Spleen (tissue), 11 donors: ENCODE measurements at regions not wholly inside any gene's neighbourhood (a gene's known extent, or its start where the extent isn't known, plus 50 kb on each side); places are given as distances from the start of the nearest gene placed in this dataset.

Experiments
- DNase-seq: peaks from one replicate; pipeline ENCODE4 v3.0.0-alpha.2; 2020
- H3K27ac ChIP-seq, 8 donors: fragments of 200-600 bp; sonication (generic) in 7 of 8; 1 replicate in 4 of 8; 2 replicates in 4 of 8; pipeline versions ENCODE4 v1.5.0 to v1.8.0; 2016 to 2021; ENCODE audit warnings: inconsistent platforms in 4 of 8, mild to moderate bottlenecking in 4 of 8, moderate library complexity in 1 of 8
- H3K27me3 ChIP-seq, 7 donors: fragments of 200-600 bp; sonication (generic) in 6 of 7; replicated peaks in 1 of 7; 1 replicate in 4 of 7; 2 replicates in 3 of 7; pipeline versions ENCODE4 v1.5.0 to v1.8.0; 2016 to 2021; ENCODE audit warnings: inconsistent platforms in 3 of 7, mild to moderate bottlenecking in 1 of 7
- H3K36me3 ChIP-seq, 6 donors: fragments of 200-600 bp; sonication (generic) in 5 of 6; 1 replicate in 4 of 6; 2 replicates in 2 of 6; pipeline versions ENCODE4 v1.5.0 to v1.8.0; 2016 to 2021; ENCODE audit warnings: inconsistent platforms in 2 of 6
- H3K4me1 ChIP-seq, 6 donors: fragments of 200-600 bp; sonication (generic) in 5 of 6; 1 replicate in 3 of 6; 2 replicates in 3 of 6; pipeline versions ENCODE4 v1.5.0 to v1.8.0; 2016 to 2021; ENCODE audit warnings: inconsistent platforms in 3 of 6
- H3K4me3 ChIP-seq, 8 donors: fragments of 200-600 bp; sonication (generic) in 7 of 8; 1 replicate in 4 of 8; 2 replicates in 4 of 8; pipeline versions ENCODE4 v1.5.0 to v1.8.0; 2016 to 2021; ENCODE audit warnings: inconsistent platforms in 4 of 8, mild to moderate bottlenecking in 4 of 8, moderate library complexity in 2 of 8
- H3K9me3 ChIP-seq, 8 donors: fragments of 200-600 bp; sonication (generic) in 7 of 8; 1 replicate in 4 of 8; 2 replicates in 4 of 8; pipeline versions ENCODE4 v1.5.0 to v1.8.0; 2016 to 2021; ENCODE audit warnings: inconsistent platforms in 4 of 8
- POLR2A ChIP-seq, 3 donors: fragments of 450-650 bp; IDR thresholded peaks; one replicate each; pipeline ENCODE4 v1.5.1; 2017; ENCODE audit warnings: antibody characterized with exemption in 3 of 3, mild to moderate bottlenecking in 1 of 3
- POLR2AphosphoS5 ChIP-seq, 3 donors: sonication (generic); formaldehyde crosslinking; IDR thresholded peaks; one replicate each; pipeline ENCODE4 v1.5.1; 2017; ENCODE audit warnings: antibody characterized with exemption in 3 of 3
- WGBS, 5 donors: extraction: QIAGEN DNeasy Blood & Tissue Kit in 3 of 5; methylation state at CpG; one replicate each; pipeline versions ENCODE4 v1.1.5 to v1.1.7; 2013 to 2018; 5-methylcytosine and 5-hydroxymethylcytosine counted together
- intact Hi-C: fragments of 100-400 bp; cut with DNase I; formaldehyde crosslinking; loops from one replicate; pipeline ENCODE4 v1.15.0; 2023; ENCODE audit warnings: low total_unique reads
- TF ChIP-seq, protein P1 (sequence below), 11 experiments: fragments of 200-600 bp in 7 of 11; fragments of 450-650 bp in 4 of 11; sonication (generic) in 4 of 11; IDR thresholded peaks in 8 of 11; conservative IDR thresholded peaks in 3 of 11; 1 replicate in 7 of 11; 2 replicates in 4 of 11; pipeline versions ENCODE4 v1.4.0 to v1.8.0; 2016 to 2021; ENCODE audit warnings: antibody characterized with exemption in 11 of 11, inconsistent platforms in 4 of 11, mild to moderate bottlenecking in 1 of 11
- donor health status: healthy with polysubstance abuse.
- donor health status: DM: no; HTN: no; CAD: no; lungs with moderate emphysema.
- donor health status: DM: no; HTN: no; CAD: no.
- donor health status: Bipolar disorder and iron deficiency.
- donor health status: healthy.
- donor health status: DM: no; HTN: no; CAD: no.
- donor health status: DM: yes; HTN: yes; CAD: no.

DNA sequence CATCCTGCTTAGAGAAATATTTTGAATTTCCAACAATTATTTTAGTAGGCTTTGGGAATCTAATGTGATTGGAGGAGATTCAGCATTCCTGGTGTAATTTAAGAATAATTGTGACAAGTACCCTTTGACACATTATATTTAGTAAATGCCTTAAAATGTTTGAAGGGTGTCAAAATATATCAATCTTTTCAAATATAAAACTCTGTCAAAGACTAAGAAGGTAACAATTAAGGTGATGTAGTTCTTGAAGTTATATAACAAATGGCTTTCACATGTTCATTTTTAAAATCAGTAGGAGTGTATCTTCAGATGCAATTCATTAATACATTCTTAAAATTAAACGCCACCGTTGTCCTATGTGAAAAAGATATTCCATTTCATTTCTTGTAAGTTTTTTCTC lies 1977.1 kb upstream of the CDH9 start:
- intact Hi-C loops, result no loop called here
- DNase-seq, result no peak
- Histone ChIP-seq H3K27ac (no peak overlapping the region), H3K4me3 (no peak overlapping the region), H3K36me3 (no peaks in the 10 kb centered on the region), H3K4me1 (no peaks in the 10 kb centered on the region), H3K27me3 (no peaks in the 10 kb centered on the region), H3K9me3 (peaks cover 0 to 4% (median 0%) of the 10 kb centered on the region in 8 donors)
- 74 to 91% (median 83%) methylated on average over 2 of the region's 2 CpGs for WGBS, 5 donors
- TF ChIP-seq, protein P1, sequence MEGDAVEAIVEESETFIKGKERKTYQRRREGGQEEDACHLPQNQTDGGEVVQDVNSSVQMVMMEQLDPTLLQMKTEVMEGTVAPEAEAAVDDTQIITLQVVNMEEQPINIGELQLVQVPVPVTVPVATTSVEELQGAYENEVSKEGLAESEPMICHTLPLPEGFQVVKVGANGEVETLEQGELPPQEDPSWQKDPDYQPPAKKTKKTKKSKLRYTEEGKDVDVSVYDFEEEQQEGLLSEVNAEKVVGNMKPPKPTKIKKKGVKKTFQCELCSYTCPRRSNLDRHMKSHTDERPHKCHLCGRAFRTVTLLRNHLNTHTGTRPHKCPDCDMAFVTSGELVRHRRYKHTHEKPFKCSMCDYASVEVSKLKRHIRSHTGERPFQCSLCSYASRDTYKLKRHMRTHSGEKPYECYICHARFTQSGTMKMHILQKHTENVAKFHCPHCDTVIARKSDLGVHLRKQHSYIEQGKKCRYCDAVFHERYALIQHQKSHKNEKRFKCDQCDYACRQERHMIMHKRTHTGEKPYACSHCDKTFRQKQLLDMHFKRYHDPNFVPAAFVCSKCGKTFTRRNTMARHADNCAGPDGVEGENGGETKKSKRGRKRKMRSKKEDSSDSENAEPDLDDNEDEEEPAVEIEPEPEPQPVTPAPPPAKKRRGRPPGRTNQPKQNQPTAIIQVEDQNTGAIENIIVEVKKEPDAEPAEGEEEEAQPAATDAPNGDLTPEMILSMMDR (IDR thresholded peaks at IDR 0.05 in 8 of 11, conservative IDR thresholded peaks at IDR 0.05 in 3 of 11), result no peak
- TF ChIP-seq POLR2AphosphoS5 (IDR thresholded peaks at IDR 0.05) (no peak), POLR2A (IDR thresholded peaks at IDR 0.05) (no peak)

DNA sequence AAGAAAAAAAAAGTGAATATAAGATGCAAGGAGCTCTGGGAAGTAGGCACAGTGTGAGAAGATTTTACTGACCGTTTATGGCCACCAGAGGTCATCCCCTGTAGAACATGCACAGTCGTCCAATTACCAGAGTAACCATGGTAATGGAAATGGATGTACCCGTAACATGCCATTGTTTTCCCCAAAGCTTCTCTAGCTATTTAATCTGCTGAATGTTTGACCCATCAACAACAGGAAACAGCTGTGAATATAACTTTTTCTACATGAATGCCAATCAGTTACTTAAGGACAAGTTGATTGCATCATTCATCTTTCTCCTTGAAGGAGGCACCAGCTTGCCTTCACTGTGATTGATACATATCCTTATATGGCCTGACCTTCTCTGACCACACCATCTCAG lies 1967.0 kb upstream of the CDH9 start:
- 46 to 55% (median 50%) methylated on average over 3 of the region's 3 CpGs for WGBS, 5 donors
- no peaks in the 10 kb centered on the region for H3K27me3 ChIP-seq
- no peaks in the 10 kb centered on the region for H3K4me1 ChIP-seq
- no peak for DNase-seq
- H3K36me3 ChIP-seq, result no peaks in the 10 kb centered on the region
- H3K9me3 ChIP-seq, result peaks cover 0 to 19% (median 8%) of the 10 kb centered on the region in 8 donors
- H3K27ac ChIP-seq, result no peak overlapping the region
- TF ChIP-seq, protein P1 (IDR thresholded peaks at IDR 0.05 in 8 of 11, conservative IDR thresholded peaks at IDR 0.05 in 3 of 11), result no peak
- no peak for TF ChIP-seq POLR2AphosphoS5 (IDR thresholded peaks at IDR 0.05)
- TF ChIP-seq POLR2A (IDR thresholded peaks at IDR 0.05), result no peak
- intact Hi-C loops, result no loop called here
- no peak overlapping the region for H3K4me3 ChIP-seq

DNA sequence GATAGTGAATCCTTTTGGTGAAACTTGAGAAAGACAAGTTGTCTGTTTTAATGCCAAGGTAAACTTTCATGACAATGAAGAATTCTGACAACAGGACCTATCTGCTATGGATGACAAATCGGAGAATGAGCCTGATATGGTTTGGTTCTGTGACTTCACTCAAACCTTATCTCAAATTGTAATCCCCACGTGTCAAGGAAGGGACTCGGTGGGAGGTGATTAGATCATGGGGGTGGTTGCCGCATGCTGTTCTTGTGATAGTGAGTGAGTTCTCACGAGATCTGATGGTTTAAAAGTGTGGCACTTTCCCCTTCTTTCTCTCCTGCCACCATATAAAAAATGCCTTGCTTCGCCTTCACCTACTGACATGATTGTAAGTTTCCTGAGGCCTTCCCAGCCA lies 1964.1 kb upstream of the CDH9 start:
- no peaks in the 10 kb centered on the region for H3K27me3 ChIP-seq
- H3K9me3 ChIP-seq, result peaks cover 0 to 19% (median 8%) of the 10 kb centered on the region in 8 donors
- DNase-seq, result no peak
- no peaks in the 10 kb centered on the region for H3K36me3 ChIP-seq
- no peak overlapping the region for H3K4me3 ChIP-seq
- no peaks in the 10 kb centered on the region for H3K4me1 ChIP-seq
- 63 to 79% (median 75%) methylated on average over 6 of the region's 6 CpGs for WGBS, 5 donors
- intact Hi-C loops, result no loop called here
- TF ChIP-seq POLR2AphosphoS5 (IDR thresholded peaks at IDR 0.05) (no peak), POLR2A (IDR thresholded peaks at IDR 0.05) (no peak)
- TF ChIP-seq, protein P1 (IDR thresholded peaks at IDR 0.05 in 8 of 11, conservative IDR thresholded peaks at IDR 0.05 in 3 of 11), result no peak
- no peak overlapping the region for H3K27ac ChIP-seq

DNA sequence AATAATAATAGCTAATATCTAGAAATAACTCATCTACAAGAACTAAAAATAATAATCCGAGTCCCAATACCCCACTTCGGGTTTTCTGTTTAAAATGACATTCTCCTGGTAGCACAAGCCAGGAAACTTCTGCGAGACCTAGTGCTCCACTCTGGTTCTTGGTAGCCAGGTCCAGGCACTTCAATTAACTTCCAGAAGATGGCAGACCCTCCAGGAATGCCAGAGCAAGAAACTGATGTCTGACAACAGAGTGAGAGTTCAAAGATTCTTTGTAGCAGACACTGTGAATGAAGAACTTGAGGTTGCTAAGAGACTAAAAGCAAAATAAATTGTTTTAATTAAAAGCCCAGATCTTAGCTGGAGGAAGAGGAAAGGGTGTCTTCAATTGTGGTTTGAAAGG lies 1963.3 kb upstream of the CDH9 start:
- no peaks in the 10 kb centered on the region for H3K4me1 ChIP-seq
- intact Hi-C loops, result no loop called here
- 76 to 90% (median 84%) methylated on average over 3 of the region's 3 CpGs for WGBS, 5 donors
- DNase-seq, result no peak
- H3K27me3 ChIP-seq, result no peaks in the 10 kb centered on the region
- H3K27ac ChIP-seq, result no peak overlapping the region
- H3K36me3 ChIP-seq, result no peaks in the 10 kb centered on the region
- H3K9me3 ChIP-seq, result peaks cover 0 to 21% (median 8%) of the 10 kb centered on the region in 8 donors
- TF ChIP-seq POLR2AphosphoS5 (IDR thresholded peaks at IDR 0.05) (no peak), POLR2A (IDR thresholded peaks at IDR 0.05) (no peak)
- TF ChIP-seq, protein P1 (IDR thresholded peaks at IDR 0.05 in 8 of 11, conservative IDR thresholded peaks at IDR 0.05 in 3 of 11), result no peak
- H3K4me3 ChIP-seq, result no peak overlapping the region
